ENCODE measurements at regions not wholly inside any gene's neighbourhood (a gene's known extent, or its start where the extent isn't known, plus 50 kb on each side); places are given as distances from the start of the nearest gene placed in this dataset.

DNA sequence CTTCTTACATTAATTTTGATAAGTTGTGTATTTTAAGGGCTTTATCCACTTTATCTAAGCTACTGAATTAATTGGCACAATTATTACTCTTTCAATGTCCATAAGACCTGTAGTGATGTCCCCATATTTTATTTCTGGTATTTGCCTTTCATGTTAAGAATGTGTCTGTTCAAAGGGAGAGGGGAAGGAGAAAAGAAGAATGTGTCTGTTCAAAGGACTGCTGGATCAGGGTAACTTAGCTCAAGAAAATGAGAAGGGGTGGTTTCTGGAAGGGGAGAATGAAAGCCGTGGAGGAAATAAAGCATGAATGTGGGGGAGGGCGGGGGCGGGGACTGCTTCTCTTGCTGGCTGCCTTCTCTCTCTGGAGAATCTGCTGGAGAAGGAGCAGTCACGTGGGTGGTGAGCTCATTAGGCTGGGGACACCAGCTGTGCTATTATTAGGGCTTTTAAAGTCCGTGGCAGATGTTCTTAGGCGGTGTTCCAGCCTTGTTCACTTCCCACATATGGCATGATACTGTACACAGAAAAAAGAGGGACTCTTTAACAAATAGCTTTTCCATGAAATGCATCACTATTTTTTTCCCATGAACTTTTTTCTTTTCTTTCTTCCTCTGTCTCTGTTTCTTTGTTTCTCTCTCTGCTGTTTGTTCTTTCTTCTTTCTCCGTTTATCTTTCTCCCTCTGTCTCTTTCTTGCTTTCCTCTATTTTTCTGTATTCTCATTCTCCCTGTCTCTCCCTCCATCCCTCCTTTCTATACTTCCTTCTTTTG lies 63.7 kb upstream of the ULK4 start:
- DNase-seq: peak; percentile 93

GRCh38 chr3:42024591-42025351 lies 62.9 kb upstream of the ULK4 start:
- peak overlapping the region; percentile 94 for H3K27ac Mint-ChIP-seq
- H3K9ac ChIP-seq (ENCODE audit: extremely low read depth, low read length, poor library complexity, severe bottlenecking): peak overlapping the region; percentile 63
- peaks cover 45% of the 10 kb centered on the region for H3K4me1 Mint-ChIP-seq
- H3K4me3 ChIP-seq (ENCODE audit: low read length): peak overlapping the region; percentile 79
- H3K36me3 Mint-ChIP-seq (ENCODE audit: low read depth): peaks cover 5% of the 10 kb centered on the region
- peak overlapping the region; percentile 99 for H3K27ac ChIP-seq (ENCODE audit: low read depth, low read length)
- H3K36me3 ChIP-seq (ENCODE audit: control insufficient read depth, insufficient read depth, low read length): no peaks in the 10 kb centered on the region
- no peaks in the 10 kb centered on the region for H3K27me3 Mint-ChIP-seq (ENCODE audit: insufficient read depth)
- peaks cover 10% of the 10 kb centered on the region for H3K9me3 Mint-ChIP-seq
- H3K27me3 ChIP-seq (ENCODE audit: control insufficient read depth, insufficient read depth, low read length, poor library complexity, severe bottlenecking): no peaks in the 10 kb centered on the region
- TF ChIP-seq CTCF (conservative IDR thresholded peaks at IDR 0.05): no peak
- H3K9me3 ChIP-seq (ENCODE audit: control insufficient read depth, low read length): no peaks in the 10 kb centered on the region
- 39 to 42% methylated on average over 6 to 10 of the region's 10 CpGs for WGBS, 2 experiments (ENCODE audit: insufficient coverage in 1 of 2, insufficient read length in 1 of 2)
- peak; percentile 61 for DNase-seq
- H3K4me1 ChIP-seq (ENCODE audit: control insufficient read depth, insufficient read depth, low read length): peaks cover 29% of the 10 kb centered on the region
- peak overlapping the region; percentile 33 for H3K4me3 Mint-ChIP-seq

More for the DNA sequence above, 63.7 kb upstream of the ULK4 start:
- H3K4me1 Mint-ChIP-seq: peaks cover 42% of the 10 kb centered on the region
- H3K27ac Mint-ChIP-seq: peak overlapping the region; percentile 94
- Histone ChIP-seq H3K27ac (ENCODE audit: low read depth, low read length) (peak overlapping the region; percentile 99), H3K27me3 (ENCODE audit: control insufficient read depth, insufficient read depth, low read length, poor library complexity, severe bottlenecking) (no peaks in the 10 kb centered on the region), H3K4me1 (ENCODE audit: control insufficient read depth, insufficient read depth, low read length) (peaks cover 29% of the 10 kb centered on the region), H3K9me3 (ENCODE audit: control insufficient read depth, low read length) (no peaks in the 10 kb centered on the region), H3K36me3 (ENCODE audit: control insufficient read depth, insufficient read depth, low read length) (no peaks in the 10 kb centered on the region), H3K9ac (ENCODE audit: extremely low read depth, low read length, poor library complexity, severe bottlenecking) (peak overlapping the region; percentile 66), H3K4me3 (ENCODE audit: low read length) (peak overlapping the region; percentile 79)
- TF ChIP-seq CTCF (conservative IDR thresholded peaks at IDR 0.05): no peak
- H3K27me3 Mint-ChIP-seq (ENCODE audit: insufficient read depth): no peaks in the 10 kb centered on the region
- WGBS, 2 experiments (ENCODE audit: insufficient coverage in 1 of 2, insufficient read length in 1 of 2): 4 to 10% methylated on average over 4 to 7 of the region's 7 CpGs
- H3K4me3 Mint-ChIP-seq: peak overlapping the region; percentile 33
- peaks cover 10% of the 10 kb centered on the region for H3K9me3 Mint-ChIP-seq
- H3K36me3 Mint-ChIP-seq (ENCODE audit: low read depth): peaks cover 5% of the 10 kb centered on the region

DNA sequence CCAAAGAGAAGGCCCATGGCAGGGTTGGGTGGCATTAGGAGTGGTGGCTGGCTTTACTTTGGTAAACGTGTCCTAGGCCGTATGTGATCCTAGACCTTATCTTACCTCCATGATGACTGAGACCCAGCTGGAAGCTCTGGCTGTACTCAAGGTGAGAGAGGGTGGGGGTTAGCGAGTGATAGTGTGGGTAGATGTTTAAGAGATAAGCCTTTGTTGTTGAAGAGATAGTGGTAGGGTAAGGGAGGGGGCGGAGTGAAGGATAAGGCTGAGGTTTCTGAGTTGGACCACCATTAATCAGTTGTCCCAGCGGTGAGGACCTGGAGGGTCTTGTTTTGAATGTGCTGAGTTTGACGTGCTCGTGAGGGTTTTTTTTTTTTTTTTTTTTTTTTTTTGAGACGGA lies 61.5 kb upstream of the ULK4 start:
- peaks cover 2% of the 10 kb centered on the region for H3K36me3 Mint-ChIP-seq (ENCODE audit: low read depth)
- no peak for TF ChIP-seq CTCF (conservative IDR thresholded peaks at IDR 0.05)
- H3K36me3 ChIP-seq (ENCODE audit: control insufficient read depth, insufficient read depth, low read length): no peaks in the 10 kb centered on the region
- DNase-seq: peak; percentile 79
- no peaks in the 10 kb centered on the region for H3K27me3 Mint-ChIP-seq (ENCODE audit: insufficient read depth)
- peaks cover 45% of the 10 kb centered on the region for H3K4me1 Mint-ChIP-seq
- 47 to 57% methylated on average over 1 to 8 of the region's 8 CpGs for WGBS, 2 experiments (ENCODE audit: insufficient coverage in 1 of 2, insufficient read length in 1 of 2)
- peaks cover 3% of the 10 kb centered on the region for H3K9me3 Mint-ChIP-seq
- no peaks in the 10 kb centered on the region for H3K27me3 ChIP-seq (ENCODE audit: control insufficient read depth, insufficient read depth, low read length, poor library complexity, severe bottlenecking)
- H3K4me3 ChIP-seq (ENCODE audit: low read length): no peak overlapping the region
- H3K4me1 ChIP-seq (ENCODE audit: control insufficient read depth, insufficient read depth, low read length): peaks cover 29% of the 10 kb centered on the region
- H3K27ac ChIP-seq (ENCODE audit: low read depth, low read length): no peak overlapping the region
- H3K4me3 Mint-ChIP-seq: peak overlapping the region; percentile 22
- H3K9me3 ChIP-seq (ENCODE audit: control insufficient read depth, low read length): no peaks in the 10 kb centered on the region
- H3K27ac Mint-ChIP-seq: peak overlapping the region; percentile 89
- H3K9ac ChIP-seq (ENCODE audit: extremely low read depth, low read length, poor library complexity, severe bottlenecking): no peak overlapping the region

Measured in endodermal cell (in vitro differentiated cells).